Activated CD4-positive, alpha-beta T cell treated with anti-CD3 and anti-CD28 coated beads for 4 hours (primary cell): ENCODE measurements at regions not wholly inside any gene's neighbourhood (a gene's known extent, or its start where the extent isn't known, plus 50 kb on each side); places are given as distances from the start of the nearest gene placed in this dataset.

Experiments used
- DNase-seq, 2 donors: peaks; one replicate each; pipeline ENCODE4 v3.0.0-alpha.2; 2020

GRCh38 chr14:61129168-61129745 is 148.2 kb downstream of the SLC38A6 start:
- DNase-seq, result no peak

DNA sequence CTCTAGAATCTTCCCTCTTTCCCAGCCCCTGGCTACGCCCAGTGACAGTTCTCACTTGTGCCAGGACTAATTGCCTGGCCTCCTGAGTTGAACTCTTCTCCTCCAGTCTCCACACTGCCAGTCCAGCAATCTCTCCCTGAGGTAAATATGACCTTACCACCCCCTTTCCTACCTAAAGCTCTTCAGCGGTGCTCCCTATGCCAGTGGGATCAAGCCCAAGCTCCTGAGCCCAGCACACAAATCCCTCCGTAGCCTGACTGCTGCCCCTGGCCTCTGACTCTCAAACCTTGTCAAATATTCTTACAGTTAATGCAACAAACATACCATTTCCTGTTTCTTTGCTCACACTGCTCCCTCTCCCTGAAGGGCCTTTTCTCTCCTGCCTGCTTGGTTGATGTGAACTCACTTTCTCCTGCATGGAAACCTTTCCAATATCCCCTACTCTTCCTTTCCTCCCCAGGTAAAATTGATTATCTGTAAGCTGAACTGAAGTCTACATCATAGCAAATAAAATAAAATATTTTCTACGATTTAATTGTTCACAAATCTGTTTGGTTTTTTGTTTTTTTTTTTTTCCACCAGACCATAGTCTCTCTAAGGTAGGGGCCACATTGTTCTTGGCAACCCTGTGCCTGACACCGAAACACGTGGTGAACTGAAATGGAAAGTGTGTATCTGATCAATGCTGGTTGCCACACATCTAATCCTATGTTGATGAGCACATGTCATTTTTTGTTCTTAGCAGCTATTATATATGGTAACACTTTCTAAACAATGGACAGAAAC is 147.5 kb downstream of the SLC38A6 start:
- DNase-seq, result no peak

GRCh38 chr14:61126603-61127498 is 145.8 kb downstream of the SLC38A6 start:
- DNase-seq, result no peak

- no peak for DNase-seq
These were observed 145.0 kb downstream of the SLC38A6 start for GRCh38 chr14:61125867-61126572.

DNA sequence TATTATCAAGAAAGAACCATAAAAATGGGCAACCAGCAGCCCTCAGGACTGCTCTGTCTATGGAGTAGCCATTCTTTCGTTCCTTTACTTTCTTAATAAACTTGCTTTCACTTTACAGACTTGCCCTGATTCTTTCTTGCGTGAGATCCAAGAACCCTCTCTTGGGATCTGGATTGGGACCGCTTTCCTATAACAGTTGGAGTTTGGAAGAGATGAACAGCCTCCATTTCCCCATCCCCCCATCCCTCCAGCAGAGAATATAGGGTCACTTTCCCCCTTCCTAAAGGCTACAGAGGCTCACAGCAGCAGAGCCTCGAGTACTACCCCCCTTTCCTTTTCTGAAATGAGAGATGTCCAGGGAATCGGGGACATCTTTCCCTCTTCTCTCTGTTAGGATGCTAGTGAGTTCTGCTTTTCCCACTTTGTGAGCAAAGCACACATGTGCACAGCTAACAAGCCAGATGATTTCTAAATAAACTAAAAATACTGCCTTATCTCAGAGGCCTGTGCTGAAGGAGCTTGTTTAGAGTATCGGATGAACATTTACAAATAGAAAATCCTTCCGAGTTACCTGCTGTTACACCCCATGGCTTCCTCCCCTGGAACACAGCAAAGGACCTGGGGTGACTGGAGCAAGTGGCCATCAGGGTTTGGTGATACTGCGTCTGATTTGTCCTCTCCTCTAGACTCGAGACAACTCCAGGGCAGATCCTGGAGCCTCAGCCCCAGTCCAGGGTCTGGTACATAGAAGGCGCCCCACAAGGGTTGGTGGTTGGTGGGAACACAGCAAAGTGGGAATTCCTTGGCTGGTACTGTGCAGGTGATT is 144.2 kb downstream of the SLC38A6 start:
- DNase-seq, result no peak

- DNase-seq, result no peak
These were observed 141.8 kb downstream of the SLC38A6 start for GRCh38 chr14:61122862-61123261.

- DNase-seq, result no peak
These were observed 140.3 kb downstream of the SLC38A6 start for GRCh38 chr14:61121355-61121787.

GRCh38 chr14:61120576-61120975 is 139.5 kb downstream of the SLC38A6 start:
- DNase-seq, result no peak

- DNase-seq, result no peak
These were observed 138.0 kb downstream of the SLC38A6 start for GRCh38 chr14:61119006-61119405.

DNA sequence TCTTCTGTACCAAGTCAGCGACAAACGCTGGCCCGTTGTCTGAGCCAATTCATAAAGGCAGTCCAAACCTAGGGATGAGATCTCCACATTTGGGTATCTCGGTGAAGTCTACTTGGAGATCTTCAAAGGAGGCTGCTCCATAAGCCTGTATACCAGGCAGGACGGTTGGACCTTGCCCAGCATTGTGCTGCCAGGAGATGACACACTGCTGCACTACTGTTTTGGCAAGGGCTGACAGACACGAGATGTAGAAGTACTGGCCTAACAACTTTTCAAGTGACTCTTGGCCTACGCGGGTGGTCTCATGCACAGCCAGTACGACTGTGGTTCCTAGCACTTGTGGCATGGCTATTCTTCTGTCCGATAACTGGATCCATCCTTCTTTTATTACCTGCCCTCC is 135.3 kb downstream of the SLC38A6 start:
- no peak for DNase-seq

DNA sequence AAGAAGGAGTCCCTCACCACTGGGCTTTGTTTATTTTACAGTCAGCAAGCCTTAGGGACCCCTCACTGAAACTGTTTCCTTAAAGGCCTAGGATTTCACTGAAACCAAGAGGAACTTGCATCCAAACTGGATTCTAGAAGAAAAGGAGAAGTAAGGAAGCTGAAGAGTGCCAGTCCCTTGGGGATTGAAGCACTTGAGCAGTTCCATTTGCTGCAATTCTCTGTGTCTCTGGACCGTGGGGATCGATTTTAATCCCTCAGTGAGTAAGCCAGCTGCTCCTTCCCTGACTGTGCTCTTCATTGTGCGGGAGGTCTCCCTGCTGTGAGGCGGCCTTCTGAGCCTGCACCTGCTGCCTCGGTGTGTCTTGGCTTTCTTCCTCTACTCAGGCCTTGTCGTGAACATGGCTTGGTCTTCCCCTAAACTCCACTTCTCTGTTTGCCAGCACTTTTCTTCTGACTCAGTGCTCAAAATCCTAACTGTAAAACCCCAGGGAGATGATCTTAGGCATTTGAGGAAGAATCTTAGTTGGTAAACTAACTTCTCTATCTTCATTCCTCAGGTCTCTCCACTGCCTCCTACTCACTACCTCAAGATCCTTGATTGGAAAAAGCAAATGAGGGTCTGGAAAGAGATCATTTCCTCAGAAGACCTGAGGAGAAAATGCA is 132.6 kb downstream of the SLC38A6 start:
- no peak for DNase-seq

GRCh38 chr14:61112506-61112905 is 131.5 kb downstream of the SLC38A6 start:
- no peak for DNase-seq

GRCh38 chr14:61111731-61112130 is 130.7 kb downstream of the SLC38A6 start:
- DNase-seq, result no peak

DNA sequence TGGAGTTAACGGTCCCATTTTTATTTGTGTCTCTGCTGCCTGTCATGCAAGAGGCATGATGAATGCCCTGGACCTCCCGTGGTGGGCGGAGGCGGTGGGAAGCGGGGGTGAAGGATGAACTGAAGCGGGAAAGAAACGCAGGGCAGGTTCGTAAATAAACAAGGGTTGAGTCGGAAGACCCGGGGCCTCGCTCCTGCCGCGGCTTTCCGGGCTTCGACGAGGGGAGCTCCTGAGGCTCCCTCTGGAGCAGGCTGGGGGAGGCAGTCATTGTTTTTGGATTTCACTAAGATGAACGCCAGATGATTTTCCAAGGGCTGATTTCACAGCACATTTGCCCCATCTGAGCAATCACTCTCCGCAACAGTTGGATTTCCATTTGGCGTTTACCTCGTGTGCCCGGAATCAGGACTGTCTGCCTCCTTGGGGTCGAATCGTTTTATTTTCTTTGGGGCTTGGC is 130.2 kb downstream of the SLC38A6 start:
- no peak for DNase-seq

DNA sequence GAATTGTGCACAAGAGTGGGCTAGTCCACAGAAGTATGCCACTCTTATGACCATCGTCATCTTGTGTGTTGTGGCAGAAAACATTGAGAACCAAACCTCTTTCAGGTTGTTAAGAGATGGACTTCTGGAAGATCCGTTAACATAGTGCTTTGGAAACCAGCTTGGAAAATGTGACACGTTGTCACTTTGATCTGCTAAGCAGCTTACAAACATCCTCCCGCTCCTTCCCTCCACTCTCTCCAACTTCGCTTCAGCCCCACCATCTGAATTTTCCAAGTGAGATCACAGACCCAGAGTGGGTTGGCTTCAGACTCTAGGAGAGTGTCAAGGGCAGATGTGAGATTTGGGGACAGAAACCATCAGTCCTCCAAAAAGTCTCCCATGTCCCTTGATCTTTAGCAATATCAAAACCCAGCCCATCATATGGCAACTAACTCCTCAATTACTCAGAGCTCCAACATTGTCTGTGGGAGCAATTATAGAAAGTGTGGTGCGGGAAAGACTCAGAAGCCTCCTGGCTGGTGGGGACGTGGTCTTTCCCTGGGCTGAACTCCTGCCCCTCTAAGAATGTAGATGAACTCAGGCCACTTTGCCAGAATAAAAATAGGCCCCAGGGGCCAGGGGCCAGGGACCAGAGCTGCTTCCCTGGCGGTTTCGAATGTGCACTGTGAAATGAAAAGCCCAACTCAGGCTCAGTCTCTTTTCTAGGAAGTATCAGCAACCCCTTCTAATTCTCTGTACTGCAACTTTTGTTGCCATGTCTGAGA is 129.5 kb downstream of the SLC38A6 start:
- no peak for DNase-seq

- no peak for DNase-seq
These were observed 128.2 kb downstream of the SLC38A6 start for GRCh38 chr14:61109288-61109687.

DNA sequence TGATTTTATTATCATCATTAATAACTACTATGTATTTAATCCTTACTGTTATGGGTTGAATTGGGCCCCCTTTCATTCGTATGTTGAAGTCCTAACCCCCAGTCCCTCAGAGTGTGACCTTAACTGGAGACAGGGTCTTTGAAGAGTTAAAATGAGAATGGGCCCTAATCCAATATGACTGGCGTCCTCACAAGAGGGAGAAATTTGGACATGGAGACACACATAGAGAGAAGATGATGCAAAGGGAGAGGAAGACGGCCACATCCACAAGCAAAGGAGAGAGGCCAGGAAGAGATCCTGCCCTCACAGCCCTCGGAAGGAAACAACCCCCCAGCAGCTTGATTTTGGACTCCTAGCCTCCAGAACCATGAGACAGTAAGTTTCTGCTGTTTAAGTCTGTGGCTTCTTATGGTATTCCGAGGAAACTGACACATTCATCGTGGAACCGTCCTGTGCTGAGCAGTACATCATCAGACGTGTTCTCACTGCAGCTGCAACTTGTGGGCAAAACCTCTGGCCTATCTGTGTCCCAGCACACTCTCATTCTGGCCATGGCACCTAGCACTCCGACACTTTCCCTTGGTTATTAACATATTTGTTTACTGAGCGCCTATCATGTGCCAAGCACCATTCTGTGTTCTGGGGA is 127.6 kb downstream of the SLC38A6 start:
- no peak for DNase-seq

DNA sequence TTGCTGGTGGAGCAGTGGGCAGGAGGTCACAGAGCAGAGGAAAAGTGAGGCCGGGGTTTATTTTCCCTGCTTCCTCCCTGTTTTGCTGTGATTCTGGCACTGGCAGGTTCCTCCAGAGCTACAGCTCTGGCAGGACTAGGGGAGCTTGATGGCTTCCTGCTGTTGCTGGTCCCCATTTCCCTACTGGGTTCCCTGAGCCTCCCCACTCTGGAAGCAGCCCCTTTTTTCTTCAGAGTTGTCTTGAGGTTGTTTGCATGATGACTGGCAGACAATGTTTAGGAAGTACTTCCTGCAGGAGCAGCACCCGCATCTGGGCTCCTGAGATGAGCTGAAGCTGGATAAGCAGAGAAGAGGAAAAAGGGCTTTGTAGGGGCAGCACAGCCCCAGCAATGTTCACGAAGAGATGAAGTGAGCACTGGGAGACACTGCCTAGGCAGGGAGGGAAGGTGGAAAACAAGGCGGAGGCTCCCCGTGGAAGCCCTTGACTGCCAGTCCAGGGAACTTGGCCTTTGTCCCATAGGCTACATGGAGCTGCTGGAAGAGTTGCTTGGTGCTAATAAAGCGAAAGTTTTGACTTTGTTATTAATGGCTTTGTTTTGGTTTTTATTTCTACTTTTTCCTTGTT is 126.9 kb downstream of the SLC38A6 start:
- no peak for DNase-seq

DNA sequence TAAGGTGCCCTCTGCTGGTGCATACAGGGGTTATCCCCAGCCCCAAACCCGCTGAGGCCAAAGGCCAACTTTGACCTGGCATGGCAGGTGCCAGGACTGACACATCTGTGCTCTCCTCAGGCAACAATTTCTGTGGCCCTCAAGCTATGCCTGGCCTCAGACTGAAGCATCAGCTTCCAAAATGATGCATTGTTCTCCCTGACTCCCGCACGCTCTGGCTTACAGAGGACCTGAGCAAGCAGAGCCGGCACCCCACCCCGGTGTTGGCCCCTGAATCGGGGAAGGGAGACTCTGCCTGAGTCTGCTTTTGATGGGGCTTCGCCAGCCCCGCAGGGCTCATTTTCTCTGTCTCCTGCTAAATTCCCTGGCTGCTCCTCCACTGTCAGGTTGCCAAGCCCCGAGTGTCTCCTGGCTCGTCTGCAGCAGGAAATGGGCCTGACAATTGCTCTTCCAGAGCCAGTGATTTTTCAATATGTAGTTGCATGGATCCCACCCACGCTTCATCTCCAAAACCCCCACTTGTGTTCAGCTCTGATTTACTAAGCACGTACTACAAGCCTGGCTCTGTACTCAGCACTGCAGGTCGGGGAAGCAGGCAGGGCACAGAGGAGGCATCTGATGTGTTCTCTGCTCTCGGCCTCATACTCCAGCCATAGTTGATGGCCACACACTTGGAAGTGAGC is 126.1 kb downstream of the SLC38A6 start:
- DNase-seq, result no peak
